NCI-H1092 treated with DMSO at 0.1 percent for 48 hours (cell line): ENCODE measurements at regions not wholly inside any gene's neighbourhood (a gene's known extent, or its start where the extent isn't known, plus 50 kb on each side); places are given as distances from the start of the nearest gene placed in this dataset.
"Not testable (repeated sequence)": the region's sequence is repeated elsewhere in the genome, so short reads cannot be mapped to it uniquely, and the experiment has no call there.

Experiments used
- DNase-seq: peaks from one replicate; lab custom pipeline; 2025; lab: John Stamatoyannopoulos, UW

DNA sequence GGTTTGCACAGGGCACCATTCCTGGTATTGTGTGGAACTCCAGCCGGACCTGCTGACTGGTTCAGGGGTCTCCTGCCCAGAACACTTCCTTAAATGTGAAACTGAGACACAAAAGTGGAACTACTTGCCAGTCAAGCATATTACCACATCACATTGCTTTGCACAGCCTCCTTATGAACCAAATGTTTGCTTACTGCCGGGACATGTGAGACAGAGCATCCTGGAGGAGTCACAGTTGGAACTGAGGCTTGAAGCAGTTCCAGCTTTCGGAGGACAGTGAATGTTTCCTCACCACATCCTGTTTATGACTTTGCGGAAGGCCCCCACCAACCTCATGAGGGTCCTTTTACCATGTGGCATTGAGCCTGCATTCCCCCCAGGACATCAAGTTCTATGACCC lies 105.8 kb upstream of the ARHGAP42 start:
- no peak for DNase-seq

DNA sequence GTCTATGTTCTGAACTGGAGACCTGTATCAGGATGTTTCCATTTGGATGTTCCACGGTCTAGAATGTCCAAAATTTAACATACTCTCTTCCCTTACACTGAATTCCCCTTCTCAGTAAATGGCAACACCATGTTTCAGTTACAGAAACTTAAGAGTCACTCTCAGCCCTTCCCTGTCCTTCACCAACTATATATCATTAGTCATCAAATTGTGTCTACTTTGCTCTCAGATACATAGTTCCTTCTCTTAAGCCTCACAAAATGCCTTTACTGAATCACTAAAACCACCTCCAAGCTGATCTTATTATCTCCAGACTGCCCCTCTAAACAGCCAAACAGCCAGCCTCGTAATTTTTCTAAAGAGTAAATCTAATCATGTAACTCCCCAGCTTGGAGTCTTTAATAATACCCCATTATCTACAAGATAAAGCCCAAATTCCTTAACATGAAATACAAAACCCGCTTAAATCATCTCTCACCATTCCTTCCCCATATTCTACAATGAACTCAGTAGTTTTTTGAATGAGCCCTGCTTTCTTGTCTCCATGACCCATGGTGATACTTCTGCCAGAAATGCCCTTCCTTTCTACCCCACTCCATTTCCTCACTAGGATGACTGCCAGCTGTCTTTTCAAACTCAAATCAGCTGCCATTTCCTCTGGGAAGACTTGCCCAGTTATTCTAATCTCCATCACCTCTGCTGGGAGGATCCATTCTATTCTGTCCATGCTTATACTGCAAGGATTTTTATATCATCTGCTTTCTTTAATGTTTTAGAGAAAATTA lies 102.7 kb upstream of the ARHGAP42 start:
- DNase-seq: no peak

DNA sequence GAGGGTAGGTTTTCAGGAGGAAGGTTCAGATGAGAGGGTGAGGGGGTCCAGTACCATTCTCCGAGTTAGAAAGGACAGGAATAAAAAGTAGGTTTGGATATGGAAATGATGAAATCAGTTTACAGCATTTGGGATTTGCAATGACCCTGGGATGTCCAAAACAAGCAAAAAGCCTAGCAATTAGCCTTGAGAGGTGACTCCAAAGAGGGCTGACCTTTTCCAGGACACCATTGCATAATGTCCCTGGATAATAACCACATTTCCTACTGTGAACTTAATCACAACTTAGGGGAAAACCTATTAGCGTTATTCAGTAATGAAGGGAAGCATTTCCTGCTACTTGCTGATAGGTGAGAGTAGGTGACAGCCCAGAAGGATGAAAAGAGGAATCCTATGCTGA lies 101.4 kb upstream of the ARHGAP42 start:
- DNase-seq: no peak

DNA sequence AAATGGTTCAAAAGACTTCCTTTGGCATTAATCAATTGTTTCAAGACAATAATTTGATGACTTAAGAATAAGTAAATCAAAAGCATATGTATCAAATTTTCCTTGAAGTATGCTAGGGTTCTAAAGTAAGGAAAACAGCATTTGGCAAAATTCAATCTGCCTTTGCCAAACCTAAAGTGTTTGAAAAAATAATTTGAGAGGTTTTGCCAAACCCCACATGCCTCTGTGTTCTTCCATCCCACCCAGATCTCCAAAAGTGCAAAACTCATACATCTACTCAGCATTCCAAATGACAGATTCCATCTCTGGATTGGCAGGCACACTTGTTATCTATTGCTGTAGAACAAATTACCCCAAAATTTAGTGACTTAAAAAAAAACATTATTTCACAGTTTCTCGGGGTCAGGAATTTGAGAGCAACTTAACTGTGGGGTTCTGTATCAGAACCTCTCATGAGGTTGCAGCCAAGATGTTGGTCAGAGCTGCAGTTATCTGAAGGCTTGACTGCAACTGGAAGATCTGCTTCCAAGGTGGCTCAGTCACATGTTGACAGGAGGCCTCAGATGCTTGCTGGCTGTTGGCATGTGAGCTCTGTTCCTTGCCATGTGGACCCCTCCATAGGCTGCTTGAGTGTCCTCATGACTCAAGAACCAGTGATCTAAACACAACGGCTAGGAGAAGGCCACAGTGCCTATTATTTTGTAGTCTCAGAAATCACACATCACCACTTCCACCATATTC lies 100.6 kb upstream of the ARHGAP42 start:
- DNase-seq: no peak

DNA sequence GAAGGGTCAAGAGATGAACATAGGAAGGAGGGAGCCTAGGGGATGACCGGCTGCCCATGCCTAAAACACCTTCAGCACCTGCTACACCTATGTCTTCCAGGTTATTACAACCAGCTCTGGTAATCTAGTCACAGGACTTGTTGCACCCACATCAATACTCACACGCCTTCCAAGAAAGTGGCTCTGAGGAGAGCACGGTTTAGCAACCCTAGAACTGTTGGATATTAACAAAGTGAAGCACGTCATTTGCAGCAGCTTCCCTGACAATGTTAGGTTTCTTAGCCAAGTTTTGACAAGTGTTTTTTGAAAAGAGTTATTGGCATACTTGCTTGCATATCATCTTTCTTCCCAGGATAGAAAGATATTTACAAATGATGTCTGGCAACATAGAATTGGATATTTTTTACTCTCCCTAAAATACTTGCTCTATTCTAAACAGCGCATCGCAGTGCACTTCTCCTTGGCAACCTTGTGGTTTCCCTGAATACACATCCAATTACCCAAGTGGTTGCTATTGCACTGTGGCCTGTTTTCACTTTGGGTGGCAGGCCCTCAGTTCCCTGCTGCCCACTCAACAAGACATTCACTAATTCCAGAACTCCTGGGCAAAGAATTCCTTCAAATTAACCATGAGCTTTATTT lies 94.3 kb upstream of the ARHGAP42 start:
- no peak for DNase-seq

DNA sequence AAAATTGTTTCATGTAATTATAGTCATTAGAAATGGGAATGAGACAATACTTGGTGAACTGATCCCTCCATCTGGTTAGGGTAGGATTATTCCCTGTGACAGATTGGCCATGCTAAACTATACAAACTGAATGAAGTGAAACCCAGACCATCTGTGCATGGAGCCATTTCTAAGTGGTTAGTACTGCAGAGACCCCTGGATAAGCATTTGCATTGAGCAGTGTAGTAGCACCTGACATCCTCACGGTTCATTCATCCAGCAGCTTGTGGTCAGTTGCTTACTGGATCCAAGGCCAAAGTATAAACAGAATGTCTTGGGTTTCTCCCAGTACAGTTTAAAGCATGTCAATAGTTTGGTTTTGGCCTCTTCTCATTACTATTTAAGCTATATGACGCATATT lies 93.8 kb upstream of the ARHGAP42 start:
- DNase-seq: no peak

DNA sequence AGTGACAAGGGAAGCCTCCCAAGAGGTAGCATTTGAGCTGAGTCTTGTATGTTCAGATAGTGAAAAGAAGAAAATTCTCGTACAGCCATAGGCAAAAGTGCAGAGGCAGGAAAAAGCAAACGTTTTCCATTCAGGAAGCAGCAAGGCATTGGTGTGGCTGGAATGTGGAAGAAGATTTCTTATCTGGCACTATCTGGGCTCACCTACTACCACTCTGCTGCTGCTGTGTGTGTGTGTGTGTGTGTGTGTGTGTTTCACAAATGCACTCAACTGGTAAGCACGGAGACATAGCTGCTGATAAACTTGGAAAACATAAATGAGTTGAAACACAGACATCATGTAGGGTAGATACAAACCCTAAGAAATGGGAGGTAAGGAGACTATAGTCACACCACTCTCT lies 92.8 kb upstream of the ARHGAP42 start:
- DNase-seq: no peak

DNA sequence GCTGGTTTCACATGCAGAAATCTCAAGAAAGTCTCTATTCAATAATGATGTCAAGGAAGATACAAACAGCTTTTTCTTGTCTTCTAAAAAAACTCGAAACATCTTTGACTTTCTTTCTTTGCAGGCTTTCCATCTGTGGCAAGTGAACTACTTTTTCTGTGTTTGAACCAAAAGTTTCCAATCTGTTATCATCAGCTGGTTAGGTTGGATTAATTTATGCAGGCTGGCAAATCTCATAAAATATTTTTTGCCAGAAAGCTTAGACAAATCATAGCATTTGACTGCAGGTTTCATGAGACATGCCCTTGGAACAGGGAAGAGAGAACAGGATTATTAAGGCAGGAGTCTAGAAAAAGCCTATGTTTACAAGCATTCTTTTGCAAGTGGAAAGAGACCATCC lies 86.1 kb upstream of the ARHGAP42 start:
- no peak for DNase-seq

DNA sequence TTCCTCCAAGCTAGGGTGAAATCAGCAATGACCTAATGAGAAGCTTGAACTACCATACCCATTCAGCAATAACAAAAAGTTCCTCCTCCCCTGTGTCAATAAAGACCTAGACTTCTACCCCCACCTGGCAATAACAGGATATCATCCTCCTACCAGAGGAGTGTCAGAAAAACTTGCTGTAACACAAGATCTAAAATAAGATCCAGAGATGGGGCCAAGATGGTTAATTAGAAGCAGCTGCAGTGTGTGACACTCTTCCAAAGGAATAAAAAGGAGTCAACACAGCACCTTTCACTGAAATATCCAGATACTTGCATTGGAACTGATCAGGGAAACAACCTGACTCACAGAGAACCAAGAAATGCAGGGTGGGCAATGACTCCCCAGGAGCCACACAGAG lies 84.4 kb upstream of the ARHGAP42 start:
- no peak for DNase-seq

DNA sequence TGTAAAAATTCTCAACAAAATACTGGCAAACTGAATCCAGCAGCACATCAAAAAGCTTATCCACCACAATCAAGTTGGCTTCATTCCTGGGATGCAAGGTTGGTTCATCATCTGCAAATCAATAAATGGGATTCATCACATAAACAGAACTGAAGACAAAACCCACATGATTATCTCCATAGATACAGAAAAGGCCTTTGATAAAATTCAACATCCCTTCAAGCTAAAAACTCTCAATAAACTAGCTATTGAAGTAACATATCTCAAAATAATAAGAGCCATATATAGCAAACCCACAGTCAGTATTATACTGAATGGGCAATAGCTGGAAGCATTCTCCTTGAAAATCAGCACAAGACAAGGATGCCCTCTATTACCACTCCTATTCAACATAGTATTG lies 79.3 kb upstream of the ARHGAP42 start:
- DNase-seq: not testable (repeated sequence)

DNA sequence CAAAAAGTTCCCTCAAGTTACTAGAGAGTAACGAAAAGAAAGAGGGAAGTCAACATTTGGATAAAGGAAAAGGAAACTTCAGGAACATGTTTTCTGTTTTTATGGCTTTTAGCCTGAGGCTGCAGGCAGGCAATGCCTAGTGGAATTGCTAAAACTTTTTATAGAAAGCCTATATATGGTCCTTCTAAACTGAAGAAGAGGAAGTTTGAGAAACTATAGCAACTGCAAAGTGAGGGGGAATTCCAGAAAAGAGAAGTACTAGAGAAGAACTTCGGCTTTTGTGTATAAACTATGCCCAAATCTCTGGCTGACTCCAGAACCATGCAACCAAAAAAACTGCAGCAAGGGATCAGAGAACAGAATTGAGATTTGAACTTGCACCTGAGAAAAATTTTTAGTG lies 74.3 kb upstream of the ARHGAP42 start:
- no peak for DNase-seq

DNA sequence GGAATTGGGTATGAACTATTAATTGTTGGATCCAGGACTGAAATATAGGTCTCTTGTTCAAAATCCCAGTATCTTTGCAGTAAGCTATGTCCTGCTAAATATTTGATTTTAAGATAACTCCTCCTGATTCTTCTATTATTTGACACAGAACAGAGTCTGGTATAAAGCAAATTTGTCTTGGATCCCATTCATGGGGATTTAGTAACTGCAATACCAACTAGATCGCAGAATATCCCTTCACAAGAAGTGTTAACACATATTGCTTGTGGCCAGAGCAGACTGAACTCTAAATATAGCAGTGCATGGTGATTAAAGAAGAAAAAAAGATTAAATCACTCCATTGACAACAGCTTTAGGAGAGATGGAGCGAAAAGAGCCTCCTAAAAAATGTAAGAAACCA lies 68.2 kb upstream of the ARHGAP42 start:
- DNase-seq: no peak

DNA sequence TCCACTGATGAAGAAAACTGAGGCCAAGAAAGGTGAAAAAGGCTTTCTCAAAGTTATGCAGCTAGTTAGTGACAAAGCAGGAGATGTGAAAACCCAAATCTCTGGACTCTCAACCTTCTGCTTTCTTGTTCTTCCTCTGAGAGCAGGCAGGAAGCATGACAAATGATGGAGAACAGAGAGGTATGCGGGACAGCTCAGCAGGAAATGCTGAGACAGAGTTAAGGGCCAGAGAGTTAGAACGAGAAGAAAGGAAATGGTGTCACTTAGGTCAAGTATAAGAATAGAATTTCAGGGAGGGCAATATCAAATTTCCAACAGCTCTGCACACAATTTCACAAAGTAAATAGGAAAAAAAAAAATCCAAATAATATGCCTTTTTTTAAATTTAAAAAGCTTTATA lies 67.6 kb upstream of the ARHGAP42 start:
- no peak for DNase-seq

DNA sequence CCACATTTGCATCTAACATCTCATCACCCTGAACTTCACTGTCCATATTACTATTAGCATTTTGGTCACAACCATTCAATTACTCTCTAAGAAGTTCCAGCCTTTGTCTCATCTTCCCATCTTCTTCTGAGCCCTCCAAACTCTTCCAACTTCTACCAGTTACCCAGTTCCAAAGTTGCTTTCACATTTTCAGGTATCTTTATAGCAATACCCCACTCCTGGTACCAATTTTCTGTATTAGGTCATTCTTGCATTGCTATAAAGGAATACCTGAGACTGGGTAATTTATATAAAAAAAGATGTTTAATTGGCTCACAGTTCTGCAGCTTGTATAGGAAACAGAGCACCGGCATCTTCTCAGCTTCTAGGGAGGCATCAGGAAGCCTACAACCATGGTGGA lies 64.7 kb upstream of the ARHGAP42 start:
- no peak for DNase-seq

DNA sequence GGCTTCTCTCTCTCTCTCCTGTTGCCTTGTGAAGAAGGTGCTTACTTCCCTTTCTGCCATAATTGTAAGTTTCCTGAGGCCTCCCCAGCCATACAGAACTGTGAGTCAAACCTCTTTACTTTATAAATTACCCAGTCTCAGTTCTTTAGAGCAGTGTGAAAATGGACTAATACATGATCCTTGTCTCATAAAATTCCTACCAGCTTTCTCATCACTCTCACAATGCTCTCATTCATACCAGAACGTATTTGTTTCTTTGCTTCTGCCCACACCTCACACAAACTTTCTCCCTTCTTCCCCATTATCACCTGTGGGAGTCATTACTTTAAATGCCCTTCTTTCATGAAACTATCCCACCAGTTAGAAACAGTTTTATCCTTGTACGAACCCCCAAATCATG lies 62.7 kb upstream of the ARHGAP42 start:
- DNase-seq: no peak

DNA sequence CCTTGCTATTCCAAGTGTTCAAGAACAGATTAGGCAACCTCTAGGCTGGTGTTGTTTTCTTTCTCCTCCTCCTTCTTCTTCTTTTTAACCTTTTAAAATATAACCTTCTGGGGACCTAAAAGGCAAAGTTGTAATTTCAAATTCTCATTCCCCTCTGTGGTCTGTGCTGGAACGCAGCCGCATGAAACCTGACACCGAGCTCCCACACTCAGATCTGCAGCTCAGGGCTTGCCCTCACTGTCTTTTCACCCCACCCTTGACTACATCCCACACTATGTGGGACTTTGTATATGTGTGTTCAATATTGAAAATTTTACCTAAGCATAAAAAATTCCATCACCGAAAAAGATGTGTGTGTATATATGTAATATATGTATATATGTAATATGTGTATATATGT lies 62.0 kb upstream of the ARHGAP42 start:
- no peak for DNase-seq

DNA sequence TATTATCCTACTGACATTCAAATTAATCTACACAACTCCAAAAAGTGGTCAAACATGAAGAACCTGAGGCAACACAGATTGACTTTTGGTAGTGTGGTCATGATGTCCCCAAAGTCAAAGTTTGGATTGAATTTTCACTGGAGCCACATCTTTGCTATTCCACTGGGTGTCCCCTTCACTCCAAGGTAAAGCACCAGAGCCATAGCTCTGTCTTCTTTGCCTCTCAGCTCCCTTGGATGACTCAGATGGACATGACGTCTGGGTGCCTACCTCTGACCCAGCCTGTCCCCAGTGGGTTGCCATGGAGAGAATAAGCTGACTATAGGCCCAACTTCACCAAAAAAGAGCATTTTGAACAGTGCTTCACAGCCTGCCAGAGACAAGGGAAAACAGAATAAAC lies 57.4 kb upstream of the ARHGAP42 start:
- no peak for DNase-seq

DNA sequence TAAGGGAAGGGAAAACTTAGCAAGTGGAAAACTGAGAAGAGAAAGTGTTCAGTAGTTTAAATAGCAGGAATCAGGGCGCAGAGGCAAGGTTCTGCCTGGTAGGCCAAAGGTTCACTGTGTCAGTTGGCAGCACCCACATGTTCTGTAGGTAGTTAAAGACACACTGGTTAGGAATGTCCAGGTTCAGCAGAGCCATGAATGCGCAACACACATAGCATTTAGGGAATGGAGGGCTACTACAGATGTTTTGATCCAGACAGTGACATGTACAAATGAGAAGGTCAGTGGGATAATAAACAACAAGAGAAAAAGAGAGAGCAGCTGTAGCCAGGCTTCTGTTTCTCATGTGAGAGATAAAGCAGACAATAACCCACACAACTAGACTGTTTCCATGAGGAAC lies 56.2 kb upstream of the ARHGAP42 start:
- DNase-seq: no peak

DNA sequence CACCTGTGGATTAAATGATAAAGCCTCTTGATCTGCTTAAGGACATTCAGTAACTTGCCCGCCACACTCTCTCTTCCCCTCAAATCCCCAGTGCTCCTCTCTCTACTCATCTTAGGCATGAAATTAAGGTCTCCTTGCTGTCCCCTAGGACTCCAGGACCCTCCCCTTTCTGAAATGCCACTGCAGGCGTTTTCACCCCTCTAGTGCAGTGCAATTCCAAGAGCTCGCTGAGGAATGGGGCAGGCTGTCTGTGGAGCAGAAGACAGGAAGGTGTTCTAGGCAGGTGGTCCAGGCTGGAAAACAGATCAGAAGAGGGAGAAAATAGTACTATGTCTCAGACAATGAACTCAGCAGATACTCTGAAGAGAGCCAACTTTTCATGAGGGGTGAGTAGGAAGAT lies 55.8 kb upstream of the ARHGAP42 start:
- DNase-seq: no peak

DNA sequence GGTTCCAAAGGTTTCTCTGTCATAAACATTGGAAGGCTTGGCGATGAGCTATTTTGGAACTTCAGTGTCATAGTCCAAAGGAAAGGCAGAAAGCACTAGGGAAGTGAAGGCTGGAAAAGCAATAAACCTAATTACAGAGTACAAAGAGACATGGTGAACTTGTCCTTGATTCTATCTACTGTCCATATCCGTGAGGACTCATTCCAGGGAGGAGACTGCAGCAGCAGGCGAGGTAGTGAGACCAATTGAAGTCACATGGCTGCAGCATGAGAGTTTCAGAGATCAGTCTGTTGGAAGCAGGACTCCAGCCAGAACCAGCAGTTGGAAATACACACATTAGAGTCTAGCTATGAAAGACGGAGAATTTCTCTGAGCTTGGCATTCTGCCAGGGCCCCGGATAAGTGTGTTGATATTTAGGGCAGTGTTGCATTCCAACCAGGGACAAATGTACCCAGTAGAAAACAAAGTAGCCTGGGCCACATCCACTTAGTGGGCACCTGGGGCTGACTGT lies 54.1 kb upstream of the ARHGAP42 start:
- peak; percentile 64 for DNase-seq

DNA sequence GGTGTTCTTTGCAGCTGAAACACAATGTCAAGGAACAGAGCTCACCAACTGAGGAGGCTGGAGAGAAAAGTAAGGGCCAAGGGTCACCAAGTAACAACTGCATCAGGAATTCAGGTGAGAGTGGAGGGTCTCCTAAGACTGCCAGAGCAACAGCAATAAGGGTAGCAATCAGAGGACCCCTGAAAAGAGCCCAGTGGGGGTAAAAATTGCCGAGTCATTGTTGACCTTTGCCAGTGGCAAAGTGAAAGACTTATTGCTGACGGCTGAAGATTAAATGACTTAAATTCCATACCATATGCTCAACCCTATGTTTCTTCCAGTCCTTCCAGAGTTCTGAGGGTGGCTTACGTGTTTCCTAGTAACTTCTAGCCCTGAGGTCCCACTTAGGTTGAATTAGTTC lies 51.9 kb upstream of the ARHGAP42 start:
- no peak for DNase-seq

DNA sequence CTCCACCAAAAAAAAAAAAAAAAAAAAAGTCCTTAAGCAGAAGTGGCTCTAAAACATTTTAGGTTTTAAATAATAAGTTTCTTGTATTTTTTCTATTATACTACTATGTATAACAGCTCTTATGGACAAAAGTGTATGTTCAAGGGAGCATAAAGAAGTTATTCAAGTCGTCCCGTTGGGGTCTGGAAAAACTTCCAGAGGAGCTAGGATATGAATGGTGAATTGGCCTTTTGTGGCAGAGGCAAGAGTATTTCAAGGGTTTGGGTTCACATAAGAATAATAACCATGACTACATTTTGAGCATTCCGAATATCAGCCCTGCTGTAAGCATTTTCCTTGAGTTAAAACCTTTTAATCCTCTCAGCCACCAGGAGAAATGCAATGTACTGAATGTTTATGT lies 50.6 kb upstream of the ARHGAP42 start:
- DNase-seq: no peak
